Gastrocnemius medialis (tissue), 4 donors: ENCODE measurements at regions not wholly inside any gene's neighbourhood (a gene's known extent, or its start where the extent isn't known, plus 50 kb on each side); places are given as distances from the start of the nearest gene placed in this dataset.

Experiments used
- ATAC-seq, 2 donors: fragments of 150-250 bp; one replicate each; pipeline ENCODE4 v1.9.1; 2016
- DNase-seq, 2 donors: peaks; one replicate each; pipeline ENCODE4 v3.0.0-alpha.2; 2019
- H3K27ac ChIP-seq, 4 donors: fragments of 200-600 bp; sonication (generic); 1 replicate in 1 of 4; 2 replicates in 3 of 4; pipeline ENCODE4 v1.5.1; 2016 to 2018; ENCODE audit warnings: mild to moderate bottlenecking in 2 of 4, moderate library complexity in 1 of 4
- H3K27me3 ChIP-seq, 3 donors: fragments of 200-600 bp; sonication (generic) in 2 of 3; 1 replicate in 1 of 3; 2 replicates in 2 of 3; pipeline versions ENCODE4 v1.5.1 to v1.6.0; 2016 to 2019; ENCODE audit warnings: mild to moderate bottlenecking in 1 of 3, moderate library complexity in 1 of 3
- H3K36me3 ChIP-seq, 2 donors: fragments of 200-600 bp; sonication (generic) in 1 of 2; one replicate each; pipeline ENCODE4 v1.5.1; 2017 to 2018
- H3K4me1 ChIP-seq, 2 donors: fragments of 200-600 bp; sonication (generic) in 1 of 2; one replicate each; pipeline ENCODE4 v1.5.1; 2016 to 2017; ENCODE audit warnings: mild to moderate bottlenecking in 2 of 2
- H3K4me3 ChIP-seq, 4 donors: fragments of 200-600 bp; sonication (generic) in 3 of 4; 1 replicate in 1 of 4; 2 replicates in 3 of 4; pipeline ENCODE4 v1.5.1; 2016 to 2019; ENCODE audit warnings: mild to moderate bottlenecking in 2 of 4
- H3K9me3 ChIP-seq, 3 donors: fragments of 200-600 bp; sonication (generic) in 2 of 3; 1 replicate in 1 of 3; 2 replicates in 2 of 3; pipeline ENCODE4 v1.5.1; 2016 to 2019
- CTCF ChIP-seq, 5 experiments: fragments of 450-650 bp in 3 of 5; fragments of 200-600 bp in 2 of 5; sonication (generic) in 2 of 5; IDR thresholded peaks in 4 of 5; conservative IDR thresholded peaks in 1 of 5; 1 replicate in 4 of 5; 2 replicates in 1 of 5; pipeline ENCODE4 v1.5.1; 2016 to 2019; ENCODE audit warnings: antibody characterized with exemption in 5 of 5, mild to moderate bottlenecking in 3 of 5, moderate library complexity in 3 of 5
- POLR2A ChIP-seq, 2 donors: fragments of 450-650 bp; IDR thresholded peaks; one replicate each; pipeline ENCODE4 v1.6.1; 2017; ENCODE audit warnings: antibody characterized with exemption in 2 of 2, mild to moderate bottlenecking in 2 of 2, moderate library complexity in 2 of 2
- in situ Hi-C, 4 donors: fragments of 200-750 bp; cut with MboI; loops; one replicate each; pipeline versions ENCODE4 v1.15.0 to v1.8.0; 2017; ENCODE audit warnings: low sequenced_read_pairs in 4 of 4
- intact Hi-C: fragments of 100-400 bp; cut with DNase I; formaldehyde crosslinking; loops from one replicate; pipeline ENCODE4 v1.15.1; 2023; ENCODE audit warnings: low total_unique reads

GRCh38 chr7:88480271-88480670 is 173.6 kb upstream of the STEAP4 start:
- in situ Hi-C loops, result no loop called here

GRCh38 chr7:88477976-88478375 is 171.3 kb upstream of the STEAP4 start:
- TF ChIP-seq POLR2A (IDR thresholded peaks at IDR 0.05) (no peak), CTCF (IDR thresholded peaks at IDR 0.05 in 4 of 5, conservative IDR thresholded peaks at IDR 0.05 in 1 of 5) (no peak)
- H3K27me3 ChIP-seq, result no peaks in the 10 kb centered on the region
- H3K36me3 ChIP-seq, result no peaks in the 10 kb centered on the region
- no peak overlapping the region for H3K27ac ChIP-seq
- H3K4me1 ChIP-seq, result no peaks in the 10 kb centered on the region
- H3K9me3 ChIP-seq, result no peaks in the 10 kb centered on the region
- intact Hi-C loops (no loop called here), in situ Hi-C loops (no loop called here)
- H3K4me3 ChIP-seq, result no peak overlapping the region
- no peak for ATAC-seq
- no peak for DNase-seq

More at GRCh38 chr7:88480271-88480670, 173.6 kb upstream of the STEAP4 start:
- H3K27ac ChIP-seq, result no peak overlapping the region
- intact Hi-C loops, result no loop called here
- H3K9me3 ChIP-seq, result no peaks in the 10 kb centered on the region
- H3K36me3 ChIP-seq, result no peaks in the 10 kb centered on the region
- H3K4me1 ChIP-seq, result no peaks in the 10 kb centered on the region
- ATAC-seq, result no peak
- TF ChIP-seq CTCF (IDR thresholded peaks at IDR 0.05 in 4 of 5, conservative IDR thresholded peaks at IDR 0.05 in 1 of 5), result no peak
- no peak for TF ChIP-seq POLR2A (IDR thresholded peaks at IDR 0.05)
- H3K4me3 ChIP-seq, result no peak overlapping the region
- H3K27me3 ChIP-seq, result no peaks in the 10 kb centered on the region
- no peak for DNase-seq

- TF ChIP-seq CTCF (IDR thresholded peaks at IDR 0.05 in 4 of 5, conservative IDR thresholded peaks at IDR 0.05 in 1 of 5) (no peak), POLR2A (IDR thresholded peaks at IDR 0.05) (no peak)
- in situ Hi-C loops, result no loop called here
- H3K4me1 ChIP-seq, result no peaks in the 10 kb centered on the region
- no peak for ATAC-seq
- DNase-seq, result no peak
- intact Hi-C loops, result no loop called here
- H3K27ac ChIP-seq, result no peak overlapping the region
- no peaks in the 10 kb centered on the region for H3K27me3 ChIP-seq
- H3K9me3 ChIP-seq, result no peaks in the 10 kb centered on the region
- H3K36me3 ChIP-seq, result no peaks in the 10 kb centered on the region
- H3K4me3 ChIP-seq, result no peak overlapping the region
These were observed 158.9 kb upstream of the STEAP4 start for GRCh38 chr7:88465600-88465999.

- no peaks in the 10 kb centered on the region for H3K27me3 ChIP-seq
These were observed 156.1 kb upstream of the STEAP4 start for GRCh38 chr7:88462799-88463198.

More at GRCh38 chr7:88462799-88463198, 156.1 kb upstream of the STEAP4 start:
- TF ChIP-seq CTCF (IDR thresholded peaks at IDR 0.05 in 4 of 5, conservative IDR thresholded peaks at IDR 0.05 in 1 of 5) (no peak), POLR2A (IDR thresholded peaks at IDR 0.05) (no peak)
- H3K4me1 ChIP-seq, result no peaks in the 10 kb centered on the region
- intact Hi-C loops, result no loop called here
- in situ Hi-C loops, result no loop called here
- H3K27ac ChIP-seq, result no peak overlapping the region
- no peaks in the 10 kb centered on the region for H3K36me3 ChIP-seq
- ATAC-seq (no peak), DNase-seq (no peak)
- no peak overlapping the region for H3K4me3 ChIP-seq
- H3K9me3 ChIP-seq, result no peaks in the 10 kb centered on the region
